22Rv1 (cell line): ENCODE measurements at regions not wholly inside any gene's neighbourhood (a gene's known extent, or its start where the extent isn't known, plus 50 kb on each side); places are given as distances from the start of the nearest gene placed in this dataset.

ENCODE experiments used
- CTCF ChIP-seq: fragments of 450-650 bp; IDR thresholded peaks from 2 replicates; pipeline ENCODE4 v1.5.1; 2017; ENCODE audit warnings: mild to moderate bottlenecking
- ZFX ChIP-seq: fragments of 450-650 bp; IDR thresholded peaks from 2 replicates; pipeline ENCODE4 v1.6.1; 2017; ENCODE audit warnings: antibody characterized with exemption, borderline replicate concordance

- TF ChIP-seq CTCF (no peak), ZFX (no peak)
These were observed 518.7 kb downstream of the TXNL1 start for GRCh38 chr18:56119681-56120080.
